ENCODE measurements at regions not wholly inside any gene's neighbourhood (a gene's known extent, or its start where the extent isn't known, plus 50 kb on each side); places are given as distances from the start of the nearest gene placed in this dataset.

DNA sequence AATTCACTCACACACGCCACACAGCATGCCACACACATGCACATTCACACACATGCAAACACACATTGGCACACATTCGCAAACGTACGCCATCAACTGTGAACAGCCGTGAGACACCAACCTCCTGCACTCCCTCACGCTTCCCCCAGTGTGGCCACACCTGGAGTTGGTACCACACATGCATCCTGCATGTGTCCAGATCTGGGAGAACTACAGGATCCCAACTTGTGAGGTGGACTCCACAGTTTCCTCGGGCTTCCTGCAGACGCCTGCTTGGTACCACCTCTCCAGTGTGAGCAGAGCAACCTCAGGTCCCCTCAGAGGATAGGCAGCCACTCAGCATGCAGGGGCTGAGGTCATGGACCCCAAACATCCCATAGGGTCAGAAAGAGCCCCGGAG lies 239.0 kb downstream of the EIPR1 start:
- 24 to 100% (median 72%) methylated on average over 1 to 5 of the region's 9 CpGs; no CpG with 5 or more reads in 5 of the 10 experiments for WGBS, 10 experiments
- in situ Hi-C loops (cut with MboI; ENCODE audit: low pct_unique_long_range_greater_than_20kb in 2 of 9, low sequenced_read_pairs in 9 of 9, unreplicated experiment in 9 of 9) = no loop called here
- ATAC-seq (replicated peaks in 6 of 8) = no peak
- Histone ChIP-seq H3K27ac (no peak overlapping the region), H3K4me1 (replicated peaks in 1 of 2) (peaks cover 16 to 20% of the 10 kb centered on the region in 2 donors), H3K4me3 (no peak overlapping the region)

GRCh38 chr2:3137651-3138300 lies 239.8 kb downstream of the EIPR1 start:
- ATAC-seq (replicated peaks in 6 of 8) = no peak
- Histone ChIP-seq H3K4me1 (replicated peaks in 1 of 2) (peaks cover 8 to 13% of the 10 kb centered on the region in 2 donors), H3K27ac (no peak overlapping the region), H3K4me3 (no peak overlapping the region)
- in situ Hi-C loops (cut with MboI; ENCODE audit: low pct_unique_long_range_greater_than_20kb in 2 of 9, low sequenced_read_pairs in 9 of 9, unreplicated experiment in 9 of 9) = no loop called here
- WGBS, 10 experiments = 21 to 87% (median 79%) methylated on average over 2 to 4 of the region's 5 CpGs; no CpG with 5 or more reads in 2 of the 10 experiments

GRCh38 chr2:3135676-3136075 lies 241.9 kb downstream of the EIPR1 start:
- no peak for ATAC-seq (replicated peaks in 6 of 8)
- WGBS, 10 experiments = 47 to 100% (median 71%) methylated on average over 2 to 5 of the region's 5 CpGs; no CpG with 5 or more reads in 1 of the 10 experiments

DNA sequence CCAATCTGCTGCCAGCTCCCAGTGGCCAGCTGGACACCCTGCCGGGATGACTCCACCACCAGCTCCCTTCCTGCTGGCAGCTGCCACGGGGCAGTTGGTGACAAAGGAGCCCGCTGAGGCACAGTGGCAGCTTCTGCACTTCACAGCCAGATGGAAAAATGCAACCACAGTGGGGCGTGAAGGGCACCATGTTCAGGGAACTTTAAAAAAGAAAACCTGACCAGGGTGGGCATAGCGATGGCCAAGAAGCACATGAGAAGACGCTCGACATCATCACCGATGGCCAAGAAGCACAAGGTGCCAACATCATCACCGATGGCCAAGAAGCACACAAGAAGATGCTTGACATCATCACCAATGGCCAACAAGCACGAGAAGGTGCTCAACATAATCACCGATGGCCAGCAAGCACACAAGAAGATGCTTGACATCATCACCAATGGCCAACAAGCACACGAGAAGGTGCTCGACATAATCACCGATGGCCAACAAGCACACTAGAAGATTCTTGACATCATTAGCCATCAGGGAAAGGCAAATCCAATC lies 243.5 kb downstream of the EIPR1 start:
- no peak for ATAC-seq (replicated peaks in 6 of 8)
- no peak overlapping the region for H3K27ac ChIP-seq
- H3K4me1 ChIP-seq (replicated peaks in 1 of 2) = peaks cover 11 to 16% of the 10 kb centered on the region in 2 donors
- H3K4me3 ChIP-seq = no peak overlapping the region
- 64 to 100% (median 88%) methylated on average over 2 to 11 of the region's 14 CpGs; no CpG with 5 or more reads in 2 of the 10 experiments for WGBS, 10 experiments
- in situ Hi-C loops (cut with MboI; ENCODE audit: low pct_unique_long_range_greater_than_20kb in 2 of 9, low sequenced_read_pairs in 9 of 9, unreplicated experiment in 9 of 9) = no loop called here

More at GRCh38 chr2:3135676-3136075, 241.9 kb downstream of the EIPR1 start:
- Histone ChIP-seq H3K27ac (no peak overlapping the region), H3K4me3 (no peak overlapping the region), H3K4me1 (replicated peaks in 1 of 2) (peaks cover 15 to 16% of the 10 kb centered on the region in 2 donors)
- in situ Hi-C loops (cut with MboI; ENCODE audit: low pct_unique_long_range_greater_than_20kb in 2 of 9, low sequenced_read_pairs in 9 of 9, unreplicated experiment in 9 of 9) = no loop called here

DNA sequence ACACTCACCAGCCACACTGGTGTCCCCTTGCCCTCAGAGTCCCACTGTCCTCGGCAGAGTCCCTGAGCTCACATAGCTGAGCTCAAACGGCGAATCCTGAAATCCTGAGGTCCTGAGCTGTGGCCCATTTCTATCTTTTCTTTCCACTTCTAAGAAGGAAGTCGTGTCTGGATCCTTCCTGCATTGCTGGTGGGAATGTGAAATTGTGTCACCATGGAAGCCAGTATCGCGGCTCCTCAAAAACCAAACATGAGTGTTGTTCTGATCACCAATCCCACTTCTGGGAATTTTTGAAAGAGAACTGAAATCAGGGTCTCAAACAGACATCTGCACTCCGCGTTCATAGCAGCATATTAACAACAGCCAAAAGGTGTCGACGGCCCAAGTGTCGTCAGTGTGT lies 244.7 kb downstream of the EIPR1 start:
- 30 to 94% (median 80%) methylated on average over 2 to 7 of the region's 11 CpGs; no CpG with 5 or more reads in 5 of the 10 experiments for WGBS, 10 experiments
- in situ Hi-C loops (cut with MboI; ENCODE audit: low pct_unique_long_range_greater_than_20kb in 2 of 9, low sequenced_read_pairs in 9 of 9, unreplicated experiment in 9 of 9) = no loop called here
- H3K4me3 ChIP-seq = no peak overlapping the region
- no peak for ATAC-seq (replicated peaks in 6 of 8)
- H3K4me1 ChIP-seq (replicated peaks in 1 of 2) = peaks cover 17 to 18% of the 10 kb centered on the region in 2 donors
- no peak overlapping the region for H3K27ac ChIP-seq

- H3K27ac ChIP-seq = no peak overlapping the region
Measured at GRCh38 chr2:3132466-3132865, 245.2 kb downstream of the EIPR1 start.

DNA sequence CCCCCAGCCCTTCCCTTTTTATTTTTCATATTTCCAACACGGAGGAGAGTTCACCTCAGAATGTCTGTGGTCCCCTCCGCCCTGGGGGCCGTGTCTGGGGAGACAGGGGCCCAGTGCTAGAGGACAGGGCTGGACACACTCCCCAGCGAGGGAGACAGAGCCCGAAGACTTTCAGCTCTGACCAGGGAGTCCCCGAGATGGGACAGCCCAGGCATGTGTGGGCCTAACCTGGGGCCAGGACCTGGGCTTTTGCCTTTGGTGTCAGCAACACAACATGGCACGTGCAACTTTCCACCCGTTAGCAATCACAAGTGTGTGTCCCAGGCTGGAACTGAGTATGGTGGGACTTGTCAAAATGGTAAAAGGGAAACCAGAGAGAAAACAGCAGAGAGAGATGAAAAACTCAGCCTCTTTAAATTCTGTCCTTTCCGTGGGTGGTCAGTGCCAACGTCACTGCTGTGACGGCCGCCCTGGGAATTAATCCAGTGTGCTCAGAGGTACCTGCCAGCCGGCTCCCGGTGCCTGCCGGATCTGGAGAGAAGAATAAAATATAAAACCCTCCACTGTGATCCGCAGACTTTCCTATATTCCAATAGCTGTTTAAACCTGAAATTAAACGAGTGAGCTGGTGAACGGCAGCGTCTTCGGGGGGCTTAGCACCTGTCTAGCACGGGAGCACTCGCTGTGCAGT lies 245.8 kb downstream of the EIPR1 start:
- peaks cover 28 to 30% of the 10 kb centered on the region in 2 donors for H3K4me1 ChIP-seq (replicated peaks in 1 of 2)
- H3K27ac ChIP-seq = peak overlapping the region in 1 of 2 donors; percentile 21
- WGBS, 10 experiments = 22 to 100% (median 87%) methylated on average over 1 to 7 of the region's 22 CpGs; no CpG with 5 or more reads in 2 of the 10 experiments
- in situ Hi-C loops (cut with MboI; ENCODE audit: low pct_unique_long_range_greater_than_20kb in 2 of 9, low sequenced_read_pairs in 9 of 9, unreplicated experiment in 9 of 9) = no loop called here
- peak in 5 of 8 experiments; percentile 6 to 50 (median 41) for ATAC-seq (replicated peaks in 6 of 8)
- H3K4me3 ChIP-seq = no peak overlapping the region

More at GRCh38 chr2:3132466-3132865, 245.2 kb downstream of the EIPR1 start:
- WGBS, 10 experiments = 40 to 90% (median 75%) methylated on average over 1 to 6 of the region's 10 CpGs; no CpG with 5 or more reads in 6 of the 10 experiments
- ATAC-seq (replicated peaks in 6 of 8) = peak in 1 of 8 experiments; percentile 27
- no peak overlapping the region for H3K4me3 ChIP-seq
- in situ Hi-C loops (cut with MboI; ENCODE audit: low pct_unique_long_range_greater_than_20kb in 2 of 9, low sequenced_read_pairs in 9 of 9, unreplicated experiment in 9 of 9) = no loop called here
- H3K4me1 ChIP-seq (replicated peaks in 1 of 2) = peaks cover 22 to 23% of the 10 kb centered on the region in 2 donors

DNA sequence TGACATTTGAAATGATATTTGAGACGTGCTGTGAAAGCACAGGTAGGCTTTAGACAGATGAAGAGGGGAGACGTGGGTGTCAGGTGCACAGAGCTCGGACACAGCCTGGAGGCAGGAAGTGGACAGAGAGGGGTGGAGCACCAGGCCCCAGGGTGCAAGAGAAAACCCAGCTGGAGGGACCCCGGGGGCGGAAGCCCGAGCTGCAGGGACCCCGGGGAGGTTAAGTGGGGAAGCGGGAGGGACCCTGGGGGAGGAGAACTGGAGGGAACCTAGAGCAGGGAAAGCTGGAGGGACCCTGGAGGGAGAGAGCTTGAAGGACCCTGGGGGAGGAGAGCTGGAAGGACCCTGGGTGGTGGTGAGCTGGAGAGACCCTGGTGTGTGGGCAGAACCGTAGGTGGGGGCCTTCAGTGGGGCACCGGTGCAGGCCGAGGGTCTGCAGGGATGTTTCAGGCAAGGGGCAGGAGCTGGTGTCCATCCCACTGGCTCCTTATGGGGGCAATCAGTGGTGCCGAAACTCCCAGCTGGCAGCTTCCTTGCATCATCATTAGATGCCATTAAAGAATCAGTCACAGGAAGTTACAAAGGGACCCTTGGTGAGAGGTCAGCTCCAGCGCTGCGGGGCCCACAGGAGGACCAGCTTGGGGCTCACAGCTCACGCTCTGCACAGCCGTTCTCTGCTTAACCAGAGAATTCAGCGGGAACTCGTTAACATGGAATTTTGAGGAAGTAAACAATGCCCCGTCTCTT lies 246.6 kb downstream of the EIPR1 start:
- in situ Hi-C loops (cut with MboI; ENCODE audit: low pct_unique_long_range_greater_than_20kb in 2 of 9, low sequenced_read_pairs in 9 of 9, unreplicated experiment in 9 of 9) = no loop called here
- Histone ChIP-seq H3K4me1 (replicated peaks in 1 of 2) (peaks cover 30 to 32% of the 10 kb centered on the region in 2 donors), H3K4me3 (no peak overlapping the region), H3K27ac (peak overlapping the region in 1 of 2 donors; percentile 21)
- peak in 5 of 8 experiments; percentile 54 to 83 (median 70) for ATAC-seq (replicated peaks in 6 of 8)
- 30 to 80% (median 50%) methylated on average over 1 to 7 of the region's 19 CpGs; no CpG with 5 or more reads in 4 of the 10 experiments for WGBS, 10 experiments

GRCh38 chr2:3130444-3130843 lies 247.2 kb downstream of the EIPR1 start:
- H3K4me1 ChIP-seq (replicated peaks in 1 of 2) = peaks cover 30 to 34% of the 10 kb centered on the region in 2 donors
- no peak overlapping the region for H3K4me3 ChIP-seq
- no peak overlapping the region for H3K27ac ChIP-seq
- 0 to 100% (median 40%) methylated on average over 1 of the region's 4 CpGs; no CpG with 5 or more reads in 7 of the 10 experiments for WGBS, 10 experiments
- ATAC-seq (replicated peaks in 6 of 8) = no peak
- in situ Hi-C loops (cut with MboI; ENCODE audit: low pct_unique_long_range_greater_than_20kb in 2 of 9, low sequenced_read_pairs in 9 of 9, unreplicated experiment in 9 of 9) = no loop called here

GRCh38 chr2:3129867-3130266 lies 247.8 kb downstream of the EIPR1 start:
- in situ Hi-C loops (cut with MboI; ENCODE audit: low pct_unique_long_range_greater_than_20kb in 2 of 9, low sequenced_read_pairs in 9 of 9, unreplicated experiment in 9 of 9) = no loop called here
- no peak overlapping the region for H3K27ac ChIP-seq
- ATAC-seq (replicated peaks in 6 of 8) = no peak
- no peak overlapping the region for H3K4me3 ChIP-seq
- WGBS, 10 experiments = 10 to 100% (median 75%) methylated on average over 1 to 5 of the region's 6 CpGs; no CpG with 5 or more reads in 3 of the 10 experiments
- peaks cover 30 to 35% of the 10 kb centered on the region in 2 donors for H3K4me1 ChIP-seq (replicated peaks in 1 of 2)

DNA sequence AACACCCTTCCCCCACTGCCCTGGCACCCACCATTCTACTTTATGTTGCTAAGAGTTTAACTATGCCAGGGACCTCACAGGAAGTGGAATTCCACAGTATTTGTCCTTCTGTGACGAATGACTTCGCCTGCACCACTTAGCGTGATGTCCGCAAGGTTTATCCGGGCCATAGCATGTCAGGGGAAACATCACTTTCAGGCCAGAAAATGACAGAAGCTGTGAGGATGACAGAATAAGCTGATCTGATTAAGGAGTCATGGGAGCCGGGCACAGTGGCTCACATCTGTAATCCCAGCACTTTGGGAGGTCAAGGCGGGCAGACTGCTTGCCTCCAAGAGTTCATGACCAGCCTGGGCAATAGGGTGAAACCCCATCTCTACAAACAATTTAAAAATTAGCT lies 248.8 kb downstream of the EIPR1 start:
- Histone ChIP-seq H3K4me3 (no peak overlapping the region), H3K27ac (no peak overlapping the region), H3K4me1 (replicated peaks in 1 of 2) (peaks cover 30 to 35% of the 10 kb centered on the region in 2 donors)
- in situ Hi-C loops (cut with MboI; ENCODE audit: low pct_unique_long_range_greater_than_20kb in 2 of 9, low sequenced_read_pairs in 9 of 9, unreplicated experiment in 9 of 9) = no loop called here
- peak in 1 of 8 experiments; percentile 43 for ATAC-seq (replicated peaks in 6 of 8)
- WGBS, 10 experiments = 68 to 95% (median 89%) methylated on average over 4 to 7 of the region's 7 CpGs; no CpG with 5 or more reads in 6 of the 10 experiments

DNA sequence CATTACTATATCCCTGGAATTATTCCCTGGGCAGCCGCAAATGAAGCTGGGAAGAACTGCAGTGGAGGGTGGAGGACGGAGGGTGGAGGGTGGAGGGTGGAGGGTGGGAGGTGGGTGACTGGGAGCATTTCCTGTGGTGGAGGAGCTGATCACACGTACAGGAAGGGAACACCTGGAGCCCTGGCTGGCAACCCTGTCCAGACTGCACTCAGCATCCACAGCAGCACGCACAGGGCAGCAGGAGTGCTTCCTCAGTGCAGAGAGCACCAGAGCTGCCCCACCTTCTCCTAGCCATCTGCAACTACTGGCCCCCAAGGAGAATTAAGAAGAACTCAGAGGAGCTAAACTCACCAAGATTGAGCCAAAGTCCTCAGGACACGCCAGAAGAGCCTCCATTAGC lies 249.9 kb downstream of the EIPR1 start:
- H3K4me3 ChIP-seq = no peak overlapping the region
- WGBS, 10 experiments = 0 to 100% (median 0%) methylated on average over 1 of the region's 5 CpGs; no CpG with 5 or more reads in 7 of the 10 experiments
- ATAC-seq (replicated peaks in 6 of 8) = peak; percentile 18 to 54 (median 26)
- in situ Hi-C loops (cut with MboI; ENCODE audit: low pct_unique_long_range_greater_than_20kb in 2 of 9, low sequenced_read_pairs in 9 of 9, unreplicated experiment in 9 of 9) = no loop called here
- H3K27ac ChIP-seq = no peak overlapping the region
- H3K4me1 ChIP-seq (replicated peaks in 1 of 2) = peaks cover 30 to 35% of the 10 kb centered on the region in 2 donors
